GM12878 (cell line): ENCODE measurements at regions not wholly inside any gene's neighbourhood (a gene's known extent, or its start where the extent isn't known, plus 50 kb on each side); places are given as distances from the start of the nearest gene placed in this dataset.

Experiments
- ATAC-seq: fragments of 200-7000 bp; cut with Tn5 transposase; 3 replicates; pipeline ENCODE4 v1.9.1; 2020; ENCODE audit warnings: mild to moderate bottlenecking, moderate library complexity
- BruUV-seq: library from RNA; stranded (reverse); fragments of 400-500 nt; replicated peaks from 2 replicates; lab custom pipeline; 2021; lab: Mats Ljungman, UMichigan
- CTCF ChIA-PET: fragments of 300-600 bp; sonication (Branson Sonifier 250); formaldehyde crosslinking; extraction: SDS; loops from one replicate; lab custom pipeline; 2021; ENCODE audit warnings: inconsistent platforms; lab: Yijun Ruan, JAX
- POLR2A ChIA-PET: fragments of 350-600 bp; formaldehyde crosslinking; extraction: SDS; loops from one replicate; lab custom pipeline; 2021; ENCODE audit warnings: inconsistent platforms; lab: Charles Lee
- RAD21 ChIA-PET: fragments of 300-600 bp; sonication (Branson Sonifier 250); formaldehyde crosslinking; loops from one replicate; lab custom pipeline; 2023; ENCODE audit warnings: antibody characterized with exemption; ENCODE audit not compliant: unreplicated experiment; lab: Charles Lee
- SMC1A ChIA-PET: fragments of 300-600 bp; sonication (Branson Sonifier 250); formaldehyde crosslinking; loops from one replicate; lab custom pipeline; 2023; ENCODE audit not compliant: unreplicated experiment, uncharacterized antibody; lab: Charles Lee
- DNase-seq: peaks from one replicate; pipeline ENCODE4 v3.0.0-alpha.2; 2011; ENCODE audit warnings: low read depth, low spot score
- FAIRE-seq: peaks from 3 replicates; lab custom pipeline; 2011; peaks lifted over from hg19 to GRCh38; lab: Jason Lieb, UNC
- H2AFZ ChIP-seq: 2 replicates; pipeline ENCODE4 v1.6.0; 2011; ENCODE audit warnings: low read depth, low read length, control low read depth; ENCODE audit not compliant: control insufficient read depth
- H3K27ac ChIP-seq: 2 replicates; pipeline ENCODE4 v1.5.1; 2011; ENCODE audit warnings: control low read depth; ENCODE audit not compliant: control insufficient read depth, insufficient read depth
- H3K27me3 ChIP-seq, 2 experiments: replicated peaks in 1 of 2; 2 replicates each; pipeline versions ENCODE4 v1.6.0 to v1.6.1; 2011; ENCODE audit warnings: low read length in 1 of 2; ENCODE audit not compliant: control insufficient read depth in 2 of 2, insufficient read depth in 2 of 2
- H3K36me3 ChIP-seq, 2 experiments: 2 replicates each; pipeline ENCODE4 v1.5.1; 2011; ENCODE audit warnings: low read length in 1 of 2; ENCODE audit not compliant: control insufficient read depth in 2 of 2, insufficient read depth in 2 of 2
- H3K4me1 ChIP-seq: 2 replicates; pipeline ENCODE4 v1.6.1; 2011; ENCODE audit warnings: mild to moderate bottlenecking, low read length, moderate library complexity, mixed read lengths; ENCODE audit not compliant: control insufficient read depth, insufficient read depth
- H3K4me2 ChIP-seq: 2 replicates; pipeline ENCODE4 v1.6.0; 2011; ENCODE audit warnings: control low read depth; ENCODE audit not compliant: control insufficient read depth, insufficient read depth
- H3K4me3 ChIP-seq: fragments of 200-600 bp; sonication (generic); 2 replicates; pipeline ENCODE4 v1.5.1; 2016
- H3K79me2 ChIP-seq: 2 replicates; pipeline ENCODE4 v1.6.0; 2011; ENCODE audit warnings: low read length; ENCODE audit not compliant: control insufficient read depth, insufficient read depth
- H3K9ac ChIP-seq: 2 replicates; pipeline ENCODE4 v1.8.0; 2011; ENCODE audit warnings: low read length, control low read depth, mixed read lengths; ENCODE audit not compliant: control insufficient read depth, insufficient read depth
- H3K9me3 ChIP-seq: replicated peaks from 3 replicates; pipeline ENCODE4 v1.5.1; 2011; ENCODE audit warnings: mild to moderate bottlenecking, low read length; ENCODE audit not compliant: control insufficient read depth, insufficient read depth
- H4K20me1 ChIP-seq: 2 replicates; pipeline ENCODE4 v1.6.0; 2011; ENCODE audit not compliant: control insufficient read depth, insufficient read depth
- ATF3 ChIP-seq: IDR thresholded peaks from 2 replicates; pipeline ENCODE4 v1.6.1; 2011; ENCODE audit warnings: low read depth, mild to moderate bottlenecking, low read length, moderate library complexity, borderline replicate concordance; ENCODE audit errors: extremely low read depth
- ATF7 ChIP-seq: fragments of 450-650 bp; IDR thresholded peaks from 2 replicates; pipeline ENCODE4 v1.6.1; 2016; ENCODE audit warnings: low read depth, mild to moderate bottlenecking
- CHD1 ChIP-seq: IDR thresholded peaks from 2 replicates; pipeline ENCODE4 v1.6.1; 2012; ENCODE audit warnings: low read depth, low read length, improper control_type of control experiment
- DPF2 ChIP-seq: fragments of 450-650 bp; IDR thresholded peaks from 2 replicates; pipeline ENCODE4 v1.6.1; 2017; ENCODE audit warnings: mild to moderate bottlenecking
- E2F8 ChIP-seq: fragments of 450-650 bp; IDR thresholded peaks from 2 replicates; pipeline ENCODE4 v1.6.1; 2018; ENCODE audit warnings: mild to moderate bottlenecking, low read depth, moderate library complexity; ENCODE audit not compliant: partially characterized antibody
- GATAD2B ChIP-seq: fragments of 450-650 bp; conservative IDR thresholded peaks from 2 replicates; pipeline ENCODE4 v1.6.1; 2017; ENCODE audit warnings: low read depth, mild to moderate bottlenecking, moderate library complexity
- POU2F2 ChIP-seq: IDR thresholded peaks from 3 replicates; pipeline ENCODE4 v1.6.1; 2011; ENCODE audit warnings: low read depth, mild to moderate bottlenecking, low read length, borderline replicate concordance
- RCOR1 ChIP-seq: conservative IDR thresholded peaks from 2 replicates; pipeline ENCODE4 v1.6.1; 2012; ENCODE audit warnings: low read depth, low read length, improper control_type of control experiment
- WGBS: methylation state at CpG from one replicate; pipeline ENCODE4 v1.1.6; 2016; ENCODE audit warnings: low lambda C conversion rate; ENCODE audit not compliant: insufficient replicate concordance, insufficient coverage; ENCODE audit errors: missing lambda C conversion rate; 5-methylcytosine and 5-hydroxymethylcytosine counted together
- in situ Hi-C: fragments of 300-500 bp; cut with MboI; formaldehyde crosslinking; loops from 9 replicates; pipeline ENCODE4 v1.14.3; 2018; ENCODE audit warnings: mixed read lengths
- intact Hi-C: fragments of 100-400 bp; cut with micrococcal nuclease; formaldehyde crosslinking; loops from one replicate; pipeline ENCODE4 v1.14.2; 2022; ENCODE audit not compliant: unreplicated experiment
- TF ChIP-seq, protein P1 (sequence below): fragments of 450-650 bp; IDR thresholded peaks from 2 replicates; pipeline ENCODE4 v1.6.1; 2017; ENCODE audit warnings: mild to moderate bottlenecking, low read depth, inconsistent platforms; ENCODE audit not compliant: poor library complexity, severe bottlenecking

DNA sequence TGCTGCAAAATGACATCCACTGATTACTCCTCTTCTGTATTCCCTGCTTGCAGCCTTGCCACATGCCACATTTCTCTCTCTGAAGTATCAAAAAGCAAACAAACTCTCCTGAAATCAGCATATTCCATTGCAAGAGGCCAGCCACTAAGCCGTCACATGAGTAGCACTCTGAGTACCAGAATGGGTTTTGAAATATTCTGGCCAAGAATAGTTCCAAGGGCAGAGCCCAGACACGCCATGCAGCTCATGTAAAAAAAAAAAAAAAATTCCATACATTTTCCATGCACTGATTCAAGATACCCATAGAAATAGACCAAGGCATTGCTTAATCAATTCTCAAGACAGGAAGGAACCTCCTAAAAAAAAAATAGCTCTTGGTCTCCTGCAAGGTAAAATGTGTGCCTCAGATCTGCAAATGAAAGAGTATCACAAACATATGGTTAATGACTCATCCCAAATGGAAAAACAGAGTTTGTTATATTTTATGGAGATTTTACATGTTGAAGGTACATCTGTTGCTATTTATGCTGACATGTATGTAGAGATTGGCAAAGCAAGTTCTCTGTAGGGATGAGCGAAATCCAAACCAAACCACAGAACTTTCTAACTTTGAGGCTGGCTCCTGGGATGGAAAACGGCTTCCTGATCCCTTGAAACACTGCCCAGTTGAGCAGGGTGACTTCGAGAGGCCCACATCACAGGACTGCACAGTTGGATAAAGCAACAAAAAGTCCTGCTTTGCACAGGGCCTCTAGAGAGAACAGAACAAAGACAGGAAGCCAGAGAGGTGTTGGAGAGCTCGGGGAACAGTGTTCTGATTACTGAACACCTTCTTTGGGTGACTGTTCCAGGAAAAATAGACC lies 346.2 kb downstream of the ZNF521 start:
- SMC1A ChIA-PET: no interaction called here
- TF ChIP-seq DPF2 (no peak), CHD1 (no peak)
- TF ChIP-seq, all 136 proteins: peak for 0
- ATAC-seq (no peak), FAIRE-seq (no peak), DNase-seq (no peak)
- Histone ChIP-seq H2AFZ (no peak overlapping the region), H4K20me1 (no peaks in the 10 kb centered on the region), H3K4me3 (no peak overlapping the region), H3K27me3 (no peaks in the 10 kb centered on the region), H3K27ac (no peak overlapping the region), H3K9me3 (no peaks in the 10 kb centered on the region), H3K4me1 (no peaks in the 10 kb centered on the region), H3K79me2 (no peaks in the 10 kb centered on the region), H3K9ac (no peak overlapping the region), H3K36me3 (no peaks in the 10 kb centered on the region), H3K4me2 (no peak overlapping the region)
- RAD21 ChIA-PET: no interaction called here
- BruUV-seq: no TSS peak
- in situ Hi-C loops: no loop called here
- CTCF ChIA-PET: no interaction called here
- POLR2A ChIA-PET: no interaction called here
- intact Hi-C loops: no loop called here
- 2% methylated on average over 6 of the region's 6 CpGs for WGBS

- no peak overlapping the region for H3K9ac ChIP-seq
- BruUV-seq: no TSS peak
- H2AFZ ChIP-seq: no peak overlapping the region
- H3K4me2 ChIP-seq: no peak overlapping the region
- no peak overlapping the region for H3K27ac ChIP-seq
- no peaks in the 10 kb centered on the region for H3K9me3 ChIP-seq
- no peak for ATAC-seq
- FAIRE-seq: no peak
- in situ Hi-C loops (no loop called here), intact Hi-C loops (no loop called here)
- H3K4me1 ChIP-seq: no peaks in the 10 kb centered on the region
- ChIA-PET RAD21 (no interaction called here), CTCF (interaction anchor here (0.8 kb wide), 1 partner anchor 122 kb away, joined by 4 read pairs; no protein-coding TSS in a partner anchor), SMC1A (interaction anchor here (1.0 kb wide), 1 partner anchor 9 kb away, joined by 3 read pairs; no protein-coding TSS in a partner anchor), POLR2A (no interaction called here)
- no peak overlapping the region for H3K4me3 ChIP-seq
- H3K27me3 ChIP-seq: peaks cover 0 to 2% of the 10 kb centered on the region in 2 experiments; a peak in 1 of 4 replicates
- no peak for DNase-seq
- no peaks in the 10 kb centered on the region for H4K20me1 ChIP-seq
- WGBS: 14% methylated on average over 4 of the region's 4 CpGs
- H3K79me2 ChIP-seq: no peaks in the 10 kb centered on the region
- H3K36me3 ChIP-seq: no peaks in the 10 kb centered on the region
- TF ChIP-seq RCOR1: no peak
- no peak for TF ChIP-seq ATF3
- TF ChIP-seq, protein P1, sequence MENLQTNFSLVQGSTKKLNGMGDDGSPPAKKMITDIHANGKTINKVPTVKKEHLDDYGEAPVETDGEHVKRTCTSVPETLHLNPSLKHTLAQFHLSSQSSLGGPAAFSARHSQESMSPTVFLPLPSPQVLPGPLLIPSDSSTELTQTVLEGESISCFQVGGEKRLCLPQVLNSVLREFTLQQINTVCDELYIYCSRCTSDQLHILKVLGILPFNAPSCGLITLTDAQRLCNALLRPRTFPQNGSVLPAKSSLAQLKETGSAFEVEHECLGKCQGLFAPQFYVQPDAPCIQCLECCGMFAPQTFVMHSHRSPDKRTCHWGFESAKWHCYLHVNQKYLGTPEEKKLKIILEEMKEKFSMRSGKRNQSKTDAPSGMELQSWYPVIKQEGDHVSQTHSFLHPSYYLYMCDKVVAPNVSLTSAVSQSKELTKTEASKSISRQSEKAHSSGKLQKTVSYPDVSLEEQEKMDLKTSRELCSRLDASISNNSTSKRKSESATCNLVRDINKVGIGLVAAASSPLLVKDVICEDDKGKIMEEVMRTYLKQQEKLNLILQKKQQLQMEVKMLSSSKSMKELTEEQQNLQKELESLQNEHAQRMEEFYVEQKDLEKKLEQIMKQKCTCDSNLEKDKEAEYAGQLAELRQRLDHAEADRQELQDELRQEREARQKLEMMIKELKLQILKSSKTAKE: no peak
- no peak for TF ChIP-seq POU2F2
- TF ChIP-seq E2F8: no peak
- TF ChIP-seq ATF7: no peak
- no peak for TF ChIP-seq GATAD2B
These were observed 341.2 kb downstream of the ZNF521 start for GRCh38 chr18:25010623-25011374.
